ENCODE measurements at regions not wholly inside any gene's neighbourhood (a gene's known extent, or its start where the extent isn't known, plus 50 kb on each side); places are given as distances from the start of the nearest gene placed in this dataset.
"Not testable (repeated sequence)": the region's sequence is repeated elsewhere in the genome, so short reads cannot be mapped to it uniquely, and the experiment has no call there.

- H2BK15ac ChIP-seq (ENCODE audit: low read length); H3K18ac ChIP-seq (ENCODE audit: extremely low read depth, low read length); H3K23ac ChIP-seq (ENCODE audit: insufficient read length); POLR2A ChIA-PET (ENCODE audit: partially characterized antibody); FAIRE-seq; H3K9me3 ChIP-seq (ENCODE audit: insufficient read depth in 2 of 2, low read depth in 1 of 2, low read length in 1 of 2); H3K14ac ChIP-seq (ENCODE audit: insufficient read length); H4K91ac ChIP-seq (replicated peaks; ENCODE audit: insufficient read length, low read length); H3K4me2 ChIP-seq (ENCODE audit: insufficient read depth in 1 of 2, low read depth in 2 of 2, low read length in 2 of 2); H2AK5ac ChIP-seq (ENCODE audit: low read depth, low read length); H3K4me1 ChIP-seq (replicated peaks in 1 of 4; ENCODE audit: control insufficient read depth in 3 of 4, insufficient read depth in 4 of 4, low read length in 3 of 4); H4K8ac ChIP-seq (ENCODE audit: extremely low read depth, insufficient read depth, low read length); H3K27ac ChIP-seq (ENCODE audit: low read depth, low read length); H2AFZ ChIP-seq (ENCODE audit: low read length); DNase-seq (ENCODE audit: low read depth in 1 of 2, low spot score in 2 of 2); H2BK5ac ChIP-seq (ENCODE audit: low read depth, low read length); H3K79me1 ChIP-seq (ENCODE audit: low read depth, low read length); H2BK20ac ChIP-seq (ENCODE audit: low read length); H3K79me2 ChIP-seq (ENCODE audit: control insufficient read depth in 1 of 2, insufficient read depth in 2 of 2, low read length in 2 of 2); H3K9ac ChIP-seq (replicated peaks in 1 of 4; ENCODE audit: extremely low read depth in 1 of 4, low read depth in 3 of 4, low read length in 3 of 4); H3K4ac ChIP-seq (replicated peaks; ENCODE audit: insufficient read length, low read depth, low read length); H2BK120ac ChIP-seq (replicated peaks; ENCODE audit: low read depth, low read length); H2BK12ac ChIP-seq (ENCODE audit: low read depth, low read length); H3K56ac ChIP-seq (replicated peaks; ENCODE audit: insufficient read length, low read depth, low read length); H3K4me3 ChIP-seq (ENCODE audit: extremely low read depth in 1 of 4, insufficient read depth in 2 of 4, low read depth in 3 of 4, low read length in 4 of 4); H3K23me2 ChIP-seq (ENCODE audit: low read depth, low read length); H3K36me3 ChIP-seq (ENCODE audit: control insufficient read depth in 2 of 4, insufficient read depth in 4 of 4, low read length in 3 of 4); H3K27me3 ChIP-seq (replicated peaks in 1 of 4; ENCODE audit: control insufficient read depth in 3 of 4, extremely low read depth in 1 of 4, insufficient read depth in 3 of 4, low read length in 3 of 4); H4K20me1 ChIP-seq (replicated peaks in 1 of 2; ENCODE audit: control insufficient read depth in 1 of 2, insufficient read depth in 2 of 2, low read length in 2 of 2); H4K5ac ChIP-seq (ENCODE audit: insufficient read length, low read depth, low read length): not testable (repeated sequence)
- CTCF ChIA-PET (ENCODE audit: partially characterized antibody): interaction anchor here (0.6 to 1.1 kb wide), 3 partner anchors 9 to 235 kb away, joined by 3 read pairs; partner anchors contain the start of gene C1GALT1
- 89% methylated on average over 5 of the region's 5 CpGs; no CpG with 5 or more reads in 1 of the 2 experiments for WGBS, 2 experiments (ENCODE audit: extremely low coverage in 1 of 2, insufficient coverage in 1 of 2, insufficient read length in 1 of 2, insufficient replicate concordance in 2 of 2, low coverage in 1 of 2, low lambda C conversion rate in 2 of 2, missing lambda C conversion rate in 1 of 2)
Observed at GRCh38 chr7:6946873-6947272, 120.8 kb upstream of the CCZ1B start.

- H2AK5ac ChIP-seq (ENCODE audit: low read depth, low read length); H3K4ac ChIP-seq (replicated peaks; ENCODE audit: insufficient read length, low read depth, low read length); H4K91ac ChIP-seq (replicated peaks; ENCODE audit: insufficient read length, low read length); H3K9me3 ChIP-seq (ENCODE audit: insufficient read depth in 2 of 2, low read depth in 1 of 2, low read length in 1 of 2); FAIRE-seq; H4K8ac ChIP-seq (ENCODE audit: extremely low read depth, insufficient read depth, low read length); H2BK12ac ChIP-seq (ENCODE audit: low read depth, low read length); H3K9ac ChIP-seq (replicated peaks in 1 of 4; ENCODE audit: extremely low read depth in 1 of 4, low read depth in 3 of 4, low read length in 3 of 4); H3K4me1 ChIP-seq (replicated peaks in 1 of 4; ENCODE audit: control insufficient read depth in 3 of 4, insufficient read depth in 4 of 4, low read length in 3 of 4); H3K27me3 ChIP-seq (replicated peaks in 1 of 4; ENCODE audit: control insufficient read depth in 3 of 4, extremely low read depth in 1 of 4, insufficient read depth in 3 of 4, low read length in 3 of 4); DNase-seq (ENCODE audit: low read depth in 1 of 2, low spot score in 2 of 2); H3K4me2 ChIP-seq (ENCODE audit: insufficient read depth in 1 of 2, low read depth in 2 of 2, low read length in 2 of 2); POLR2A ChIA-PET (ENCODE audit: partially characterized antibody); H3K36me3 ChIP-seq (ENCODE audit: control insufficient read depth in 2 of 4, insufficient read depth in 4 of 4, low read length in 3 of 4); H3K14ac ChIP-seq (ENCODE audit: insufficient read length); H3K56ac ChIP-seq (replicated peaks; ENCODE audit: insufficient read length, low read depth, low read length); H3K79me1 ChIP-seq (ENCODE audit: low read depth, low read length); H3K18ac ChIP-seq (ENCODE audit: extremely low read depth, low read length); H2AFZ ChIP-seq (ENCODE audit: low read length); H4K20me1 ChIP-seq (replicated peaks in 1 of 2; ENCODE audit: control insufficient read depth in 1 of 2, insufficient read depth in 2 of 2, low read length in 2 of 2); H3K27ac ChIP-seq (ENCODE audit: low read depth, low read length); H3K79me2 ChIP-seq (ENCODE audit: control insufficient read depth in 1 of 2, insufficient read depth in 2 of 2, low read length in 2 of 2); H2BK120ac ChIP-seq (replicated peaks; ENCODE audit: low read depth, low read length); H3K4me3 ChIP-seq (ENCODE audit: extremely low read depth in 1 of 4, insufficient read depth in 2 of 4, low read depth in 3 of 4, low read length in 4 of 4); H2BK5ac ChIP-seq (ENCODE audit: low read depth, low read length); H4K5ac ChIP-seq (ENCODE audit: insufficient read length, low read depth, low read length); H3K23me2 ChIP-seq (ENCODE audit: low read depth, low read length); H3K23ac ChIP-seq (ENCODE audit: insufficient read length); H2BK20ac ChIP-seq (ENCODE audit: low read length); H2BK15ac ChIP-seq (ENCODE audit: low read length): not testable (repeated sequence)
- CTCF ChIA-PET (ENCODE audit: partially characterized antibody): interaction anchor here (0.6 to 1.0 kb wide), 4 partner anchors 17 to 339 kb away, joined by 3 to 4 read pairs (median 3); no protein-coding TSS in a partner anchor
- WGBS, 2 experiments (ENCODE audit: extremely low coverage in 1 of 2, insufficient coverage in 1 of 2, insufficient read length in 1 of 2, insufficient replicate concordance in 2 of 2, low coverage in 1 of 2, low lambda C conversion rate in 2 of 2, missing lambda C conversion rate in 1 of 2): 84% methylated on average over 15 of the region's 15 CpGs; no CpG with 5 or more reads in 1 of the 2 experiments
Observed at GRCh38 chr7:6950231-6950630, 124.2 kb upstream of the CCZ1B start.
